Psoas muscle (tissue), 7 donors: ENCODE measurements at regions not wholly inside any gene's neighbourhood (a gene's known extent, or its start where the extent isn't known, plus 50 kb on each side); places are given as distances from the start of the nearest gene placed in this dataset.

Experiments used
- ATAC-seq, 4 donors: fragments of 200-7000 bp; cut with Tn5 transposase; one replicate each; pipeline ENCODE4 v1.9.1; 2020; ENCODE audit warnings: moderate library complexity in 3 of 4, mild to moderate bottlenecking in 2 of 4
- DNase-seq, 2 donors: peaks; one replicate each; pipeline ENCODE4 v3.0.0-alpha.2; 2020
- H3K27ac ChIP-seq: fragments of 200-600 bp; one replicate; pipeline ENCODE4 v1.8.0; 2022
- H3K27me3 ChIP-seq, 3 donors: fragments of 200-600 bp in 1 of 3; one replicate each; pipeline versions ENCODE4 v1.6.1 to v1.8.0; 2013 to 2022; ENCODE audit warnings: low read length in 2 of 3, mild to moderate bottlenecking in 2 of 3, moderate library complexity in 1 of 3; ENCODE audit not compliant: insufficient read depth in 3 of 3
- H3K36me3 ChIP-seq, 2 donors: fragments of 200-600 bp in 1 of 2; one replicate each; pipeline versions ENCODE4 v1.6.1 to v1.8.0; 2013 to 2022; ENCODE audit warnings: low read depth in 1 of 2, mild to moderate bottlenecking in 1 of 2, moderate library complexity in 1 of 2; ENCODE audit not compliant: insufficient read depth in 1 of 2
- H3K4me1 ChIP-seq: fragments of 200-600 bp; one replicate; pipeline ENCODE4 v1.8.0; 2022
- H3K4me3 ChIP-seq: fragments of 200-600 bp; one replicate; pipeline ENCODE4 v1.8.0; 2022; ENCODE audit warnings: mild to moderate bottlenecking
- H3K9me3 ChIP-seq: fragments of 200-600 bp; one replicate; pipeline ENCODE4 v1.8.0; 2022
- CTCF ChIP-seq: fragments of 200-600 bp; IDR thresholded peaks from one replicate; pipeline ENCODE4 v1.8.0; 2022; ENCODE audit warnings: antibody characterized with exemption
- WGBS, 3 donors: extraction: QIAGEN DNeasy Blood & Tissue Kit; methylation state at CpG; one replicate each; pipeline versions ENCODE4 v1.1.6 to v1.1.7; 2013; 5-methylcytosine and 5-hydroxymethylcytosine counted together
- intact Hi-C, 2 donors: fragments of 100-400 bp; cut with DNase I; formaldehyde crosslinking; loops; one replicate each; pipeline versions ENCODE4 v1.11.0 to v1.14.2; 2022
- donor health status: healthy with polysubstance abuse.
- donor health status: DM: no; HTN: no; CAD: no; lungs with moderate emphysema.
- donor health status: Bipolar disorder and iron deficiency.
- donor health status: healthy.
- donor health status: DM: yes; HTN: yes; CAD: no.
- donor health status: DM: no; HTN: no; CAD: no.
- donor health status: DM: yes; HTN: yes; CAD: no.

GRCh38 chr14:34021096-34021495 is 70.2 kb upstream of the EGLN3 start:
- H3K4me3 ChIP-seq = no peak overlapping the region
- H3K36me3 ChIP-seq = no peaks in the 10 kb centered on the region
- no peak for TF ChIP-seq CTCF
- no peak overlapping the region for H3K27ac ChIP-seq
- ATAC-seq = no peak
- no peak for DNase-seq
- 83 to 93% (median 87%) methylated on average over 3 of the region's 3 CpGs for WGBS, 3 donors
- H3K9me3 ChIP-seq = no peaks in the 10 kb centered on the region
- peaks cover 16% of the 10 kb centered on the region for H3K4me1 ChIP-seq
- H3K27me3 ChIP-seq = no peaks in the 10 kb centered on the region
- intact Hi-C loops = no loop called here

DNA sequence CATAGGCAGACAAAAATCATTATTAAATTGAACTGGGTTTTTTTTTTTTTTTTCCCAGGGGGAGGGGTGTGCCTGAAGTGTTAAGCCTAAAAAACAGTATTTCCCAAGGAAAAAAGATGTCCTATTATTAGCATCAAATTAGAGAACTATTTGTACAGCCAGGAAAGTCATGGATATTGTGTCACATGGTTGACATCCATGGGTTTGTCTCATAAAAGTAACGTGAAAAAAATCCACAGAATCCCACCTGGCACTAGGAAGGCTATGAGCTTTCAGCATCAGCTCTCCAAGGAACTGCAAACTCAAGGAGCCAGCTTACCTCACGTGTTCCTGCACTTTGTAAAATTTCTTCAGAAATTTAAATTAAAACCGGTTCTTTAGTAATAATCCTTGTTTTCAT is 69.1 kb upstream of the EGLN3 start:
- Histone ChIP-seq H3K27me3 (no peaks in the 10 kb centered on the region), H3K27ac (no peak overlapping the region), H3K4me3 (no peak overlapping the region), H3K36me3 (no peaks in the 10 kb centered on the region), H3K4me1 (peaks cover 16% of the 10 kb centered on the region), H3K9me3 (no peaks in the 10 kb centered on the region)
- ATAC-seq (peak in 3 of 4 donors; percentile 46 to 60 (median 60)), DNase-seq (no peak)
- intact Hi-C loops = no loop called here
- WGBS, 3 donors = 59 to 78% (median 61%) methylated on average over 3 of the region's 3 CpGs
- no peak for TF ChIP-seq CTCF

DNA sequence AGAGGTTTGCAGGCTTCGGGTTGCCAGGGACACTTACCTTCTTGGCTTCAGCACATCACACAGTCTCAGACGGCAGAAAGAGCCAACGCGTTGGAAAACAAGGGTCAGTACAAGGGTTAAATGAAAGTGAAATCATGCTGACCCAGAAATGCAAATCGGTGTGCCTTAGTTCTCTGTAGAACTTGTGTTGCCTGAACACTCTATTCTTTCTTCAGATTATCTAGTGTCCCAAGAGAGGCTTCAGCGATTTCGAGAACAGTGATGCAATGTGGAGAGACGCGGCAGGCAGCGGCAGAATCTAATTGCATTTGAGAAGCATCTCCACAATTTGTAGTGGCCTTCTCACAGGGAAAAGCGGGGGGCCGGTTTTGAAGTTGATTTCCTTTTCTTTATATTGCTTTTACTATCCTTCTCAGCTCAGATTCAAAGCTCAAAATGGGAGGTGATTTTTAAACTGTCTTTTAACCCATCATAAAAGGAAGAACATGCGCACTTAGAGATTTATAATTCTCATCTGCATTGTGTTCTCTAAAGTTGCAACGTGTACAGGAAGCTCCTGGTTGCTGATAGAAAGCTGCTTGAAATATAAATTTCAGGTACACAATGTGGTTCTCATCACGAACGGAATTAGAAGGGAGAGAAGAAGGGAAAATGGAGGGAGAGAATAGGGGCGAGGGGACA is 67.8 kb upstream of the EGLN3 start:
- TF ChIP-seq CTCF = no peak
- intact Hi-C loops = no loop called here
- H3K4me3 ChIP-seq = peak overlapping the region; percentile 52
- DNase-seq (peak; percentile 48 to 71), ATAC-seq (peak in 3 of 4 donors; percentile 67 to 82 (median 72))
- H3K4me1 ChIP-seq = peaks cover 16% of the 10 kb centered on the region
- H3K36me3 ChIP-seq = no peaks in the 10 kb centered on the region
- 24 to 44% (median 25%) methylated on average over 17 of the region's 17 CpGs for WGBS, 3 donors
- H3K27me3 ChIP-seq = no peaks in the 10 kb centered on the region
- no peaks in the 10 kb centered on the region for H3K9me3 ChIP-seq
- no peak overlapping the region for H3K27ac ChIP-seq

- intact Hi-C loops = no loop called here
- 40 to 62% (median 44%) methylated on average over 5 of the region's 5 CpGs for WGBS, 3 donors
- no peaks in the 10 kb centered on the region for H3K9me3 ChIP-seq
- peaks cover 16% of the 10 kb centered on the region for H3K4me1 ChIP-seq
- peak overlapping the region; percentile 52 for H3K4me3 ChIP-seq
- H3K27ac ChIP-seq = no peak overlapping the region
- no peaks in the 10 kb centered on the region for H3K36me3 ChIP-seq
- TF ChIP-seq CTCF = no peak
- H3K27me3 ChIP-seq = no peaks in the 10 kb centered on the region
- ATAC-seq (no peak), DNase-seq (no peak)
Measured at GRCh38 chr14:34018125-34018524, 67.3 kb upstream of the EGLN3 start.

GRCh38 chr14:34015383-34015782 is 64.5 kb upstream of the EGLN3 start:
- Histone ChIP-seq H3K4me3 (no peak overlapping the region), H3K9me3 (no peaks in the 10 kb centered on the region), H3K4me1 (peaks cover 16% of the 10 kb centered on the region), H3K36me3 (no peaks in the 10 kb centered on the region), H3K27me3 (no peaks in the 10 kb centered on the region), H3K27ac (no peak overlapping the region)
- ATAC-seq (no peak), DNase-seq (no peak)
- no peak for TF ChIP-seq CTCF
- intact Hi-C loops = no loop called here
- 96 to 98% (median 97%) methylated on average over 2 of the region's 2 CpGs for WGBS, 3 donors
